Endothelial cell of umbilical vein (primary cell): ENCODE measurements at regions not wholly inside any gene's neighbourhood (a gene's known extent, or its start where the extent isn't known, plus 50 kb on each side); places are given as distances from the start of the nearest gene placed in this dataset.

ENCODE experiments used
- BruUV-seq: library from RNA; stranded (reverse); fragments of 400-500 nt; replicated peaks from 2 replicates; lab custom pipeline; 2021; lab: Mats Ljungman, UMichigan
- CTCF ChIA-PET: fragments of 300-600, 350-600 bp; sonication (Branson Sonifier 250); formaldehyde crosslinking; loops from one replicate; lab custom pipeline; 2021; ENCODE audit warnings: antibody characterized with exemption, inconsistent platforms; lab: Charles Lee
- POLR2A ChIA-PET: fragments of 300-600, 350-600 bp; sonication (Branson Sonifier 250); formaldehyde crosslinking; loops from one replicate; lab custom pipeline; 2021; ENCODE audit warnings: antibody characterized with exemption, inconsistent platforms; lab: Charles Lee
- DNase-seq: peaks from one replicate; pipeline ENCODE4 v3.0.0-alpha.2; 2011; ENCODE audit warnings: low read depth, low spot score
- FAIRE-seq: peaks from 2 replicates; lab custom pipeline; 2011; peaks lifted over from hg19 to GRCh38; lab: Jason Lieb, UNC
- H2AFZ ChIP-seq: 2 replicates; pipeline ENCODE4 v1.6.0; 2012; ENCODE audit warnings: low read depth, low read length, control low read depth, inconsistent platforms
- H3K27ac ChIP-seq: 2 replicates; pipeline ENCODE4 v1.5.1; 2011; ENCODE audit warnings: low read depth, mild to moderate bottlenecking, control low read depth, low read length, moderate library complexity; ENCODE audit not compliant: insufficient read depth
- H3K27me3 ChIP-seq, 2 experiments: 2 replicates each; pipeline versions ENCODE4 v1.6.0 to v1.6.1; 2011; ENCODE audit warnings: low read length in 2 of 2, mixed read lengths in 1 of 2; ENCODE audit not compliant: control insufficient read depth in 2 of 2, insufficient read depth in 2 of 2
- H3K36me3 ChIP-seq, 2 experiments: 2 replicates in 1 of 2; 3 replicates in 1 of 2; pipeline ENCODE4 v1.5.1; 2011; ENCODE audit warnings: low read length in 2 of 2, mild to moderate bottlenecking in 1 of 2, moderate library complexity in 1 of 2; ENCODE audit not compliant: control insufficient read depth in 2 of 2, insufficient read depth in 2 of 2; ENCODE audit errors: extremely low read depth in 1 of 2
- H3K4me1 ChIP-seq: 3 replicates; pipeline ENCODE4 v1.5.1; 2011; ENCODE audit warnings: mild to moderate bottlenecking, low read length; ENCODE audit not compliant: control insufficient read depth, insufficient read depth; ENCODE audit errors: extremely low read depth
- H3K4me2 ChIP-seq: 2 replicates; pipeline ENCODE4 v1.6.1; 2011; ENCODE audit warnings: low read length, control low read depth, mixed read lengths; ENCODE audit not compliant: insufficient read depth
- H3K4me3 ChIP-seq, 3 experiments: fragments of 200-600 bp in 1 of 3; sonication (generic), shearing (Covaris generic) in 1 of 3; replicated peaks in 1 of 3; 2 replicates each; pipeline ENCODE4 v1.5.1; 2011 to 2016; ENCODE audit warnings: control low read depth in 3 of 3, low read length in 3 of 3, mild to moderate bottlenecking in 2 of 3, inconsistent platforms in 1 of 3, low read depth in 1 of 3, moderate library complexity in 1 of 3; ENCODE audit not compliant: insufficient read depth in 1 of 3
- H3K79me2 ChIP-seq: 2 replicates; pipeline ENCODE4 v1.6.0; 2012; ENCODE audit warnings: low read length, inconsistent platforms; ENCODE audit not compliant: control insufficient read depth, insufficient read depth
- H3K9ac ChIP-seq: replicated peaks from 2 replicates; pipeline ENCODE3; 2011; ENCODE audit warnings: low read length, control low read depth; ENCODE audit not compliant: insufficient read depth; ENCODE audit errors: extremely low read depth
- H3K9me1 ChIP-seq: replicated peaks from 3 replicates; pipeline ENCODE4 v1.6.0; 2011; ENCODE audit warnings: mild to moderate bottlenecking, low read length; ENCODE audit not compliant: control insufficient read depth, insufficient read depth; ENCODE audit errors: extremely low read depth
- H3K9me3 ChIP-seq: replicated peaks from 2 replicates; pipeline ENCODE4 v1.5.1; 2012; ENCODE audit warnings: low read length, inconsistent platforms; ENCODE audit not compliant: control insufficient read depth, insufficient read depth
- H4K20me1 ChIP-seq: replicated peaks from 2 replicates; pipeline ENCODE3; 2011; ENCODE audit warnings: mild to moderate bottlenecking, low read length; ENCODE audit not compliant: control insufficient read depth, insufficient read depth; ENCODE audit errors: extremely low read depth
- EZH2 ChIP-seq: IDR thresholded peaks from 2 replicates; pipeline ENCODE4 v1.6.1; 2012; ENCODE audit warnings: borderline replicate concordance, low read depth, mild to moderate bottlenecking, moderate library complexity, low read length, inconsistent platforms; ENCODE audit not compliant: severe bottlenecking
- FOS ChIP-seq: IDR thresholded peaks from 2 replicates; pipeline ENCODE4 v1.6.1; 2011; ENCODE audit warnings: mild to moderate bottlenecking, low read length, moderate library complexity, borderline replicate concordance; ENCODE audit not compliant: insufficient read depth
- GATA2 ChIP-seq: IDR thresholded peaks from 2 replicates; pipeline ENCODE4 v1.7.0; 2011; ENCODE audit warnings: low read depth, mild to moderate bottlenecking, moderate library complexity, mixed read lengths, low read length; ENCODE audit not compliant: insufficient read length, insufficient read depth
- JUN ChIP-seq: IDR thresholded peaks from 2 replicates; pipeline ENCODE4 v1.6.1; 2011; ENCODE audit warnings: borderline replicate concordance, low read depth; ENCODE audit not compliant: insufficient read length, insufficient read depth
- MYC ChIP-seq: IDR thresholded peaks from one replicate; pipeline ENCODE4 v1.6.1; 2011; ENCODE audit warnings: mild to moderate bottlenecking, low read depth, low read length
- POLR2A ChIP-seq: IDR thresholded peaks from 2 replicates; pipeline ENCODE4 v1.6.1; 2012; ENCODE audit warnings: low read depth, mild to moderate bottlenecking, control low read depth, low read length
- POLR2AphosphoS5 ChIP-seq: IDR thresholded peaks from 2 replicates; pipeline ENCODE4 v1.6.1; 2012; ENCODE audit warnings: low read depth, mild to moderate bottlenecking, control low read depth, low read length, moderate library complexity; ENCODE audit not compliant: insufficient read depth
- dilution Hi-C: fragments of 300-500 bp; cut with MboI; formaldehyde crosslinking; loops from one replicate; pipeline ENCODE4 v1.15.0; 2019; ENCODE audit warnings: low sequenced_read_pairs; ENCODE audit not compliant: extremely low pct_ligation_motif_present
- intact Hi-C: fragments of 100-400 bp; cut with micrococcal nuclease; formaldehyde crosslinking; loops from one replicate; pipeline ENCODE4 v1.10.0; 2022
- TF ChIP-seq, protein P1 (sequence below): IDR thresholded peaks from 2 replicates; pipeline ENCODE4 v1.6.1; 2011; ENCODE audit not compliant: insufficient read depth, insufficient read length
- TF ChIP-seq, protein P2 (sequence below), 2 donors: IDR thresholded peaks; 1 replicate in 1 of 2; 2 replicates in 1 of 2; pipeline ENCODE4 v1.5.1; 2011; ENCODE audit warnings: low read length in 2 of 2, mild to moderate bottlenecking in 2 of 2, moderate library complexity in 2 of 2, control low read depth in 1 of 2, inconsistent platforms in 1 of 2, low read depth in 1 of 2; ENCODE audit not compliant: insufficient read depth in 1 of 2; ENCODE audit errors: extremely low read depth in 1 of 2

DNA sequence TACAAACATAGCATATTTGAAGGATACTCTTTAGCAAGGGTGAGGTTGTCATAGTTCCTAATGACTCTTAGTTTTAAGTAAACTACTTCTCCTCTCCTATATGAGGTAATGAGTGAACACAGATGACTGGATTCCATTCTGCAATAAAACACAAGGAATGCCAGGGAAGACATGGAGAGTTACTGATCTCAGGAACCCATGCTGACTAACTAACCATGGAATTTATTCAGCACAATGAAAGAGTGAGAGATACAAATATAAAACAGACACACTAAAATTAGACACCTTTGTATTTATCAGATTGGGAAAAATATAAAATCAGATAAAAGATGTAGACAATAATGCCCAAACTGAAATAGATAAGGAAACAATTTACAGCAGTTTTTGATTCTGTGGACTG is 1525.9 kb upstream of the SLC10A2 start:
- intact Hi-C loops, result no loop called here

DNA sequence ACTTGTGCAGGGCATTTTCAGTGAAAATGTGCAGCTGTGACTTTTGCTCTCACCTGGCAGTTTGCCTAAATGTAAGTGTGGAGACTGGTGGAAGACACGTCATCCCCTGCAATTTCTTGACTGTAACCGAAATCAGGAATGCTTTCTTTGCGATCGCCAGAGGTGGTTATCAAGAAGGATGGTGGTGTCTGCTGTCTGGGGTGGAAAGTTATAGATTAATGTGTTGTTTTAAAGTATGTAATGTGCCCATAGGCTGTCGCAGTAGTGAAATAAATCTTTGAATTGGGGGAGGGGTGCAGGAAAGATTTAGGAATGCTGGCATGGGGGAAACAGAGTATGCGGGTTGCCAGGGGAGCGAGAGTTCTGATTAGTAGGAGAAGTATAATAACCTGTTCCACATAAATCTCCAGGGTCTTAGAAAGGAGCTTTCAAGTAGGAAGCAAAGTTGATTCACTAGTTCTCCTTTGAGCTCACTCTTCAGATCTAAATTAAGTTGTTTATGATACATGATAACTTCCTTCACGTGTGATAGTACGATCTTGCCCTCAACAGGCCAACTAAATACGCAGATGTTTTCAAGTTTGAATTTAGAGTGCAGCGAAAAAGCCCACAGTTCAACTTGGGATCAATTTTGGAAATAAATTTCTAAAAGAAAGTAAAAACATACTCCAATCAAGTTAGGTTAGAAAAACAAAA is 1520.0 kb upstream of the SLC10A2 start:
- FAIRE-seq, result no peak
- Histone ChIP-seq H3K9ac (no peak overlapping the region), H3K4me3 (no peak overlapping the region), H3K27me3 (no peaks in the 10 kb centered on the region), H3K79me2 (no peaks in the 10 kb centered on the region), H4K20me1 (no peaks in the 10 kb centered on the region), H3K27ac (no peak overlapping the region), H3K36me3 (no peaks in the 10 kb centered on the region), H3K9me3 (no peaks in the 10 kb centered on the region), H2AFZ (no peak overlapping the region), H3K9me1 (no peaks in the 10 kb centered on the region), H3K4me1 (no peaks in the 10 kb centered on the region), H3K4me2 (no peak overlapping the region)
- no TSS peak for BruUV-seq
- CTCF ChIA-PET, result interaction anchor here (5.1 kb wide), 1 partner anchor 14 kb away, joined by 25 read pairs; no protein-coding TSS in a partner anchor
- dilution Hi-C loops (no loop called here), intact Hi-C loops (no loop called here)
- TF ChIP-seq POLR2A, result no peak
- TF ChIP-seq, protein P1, sequence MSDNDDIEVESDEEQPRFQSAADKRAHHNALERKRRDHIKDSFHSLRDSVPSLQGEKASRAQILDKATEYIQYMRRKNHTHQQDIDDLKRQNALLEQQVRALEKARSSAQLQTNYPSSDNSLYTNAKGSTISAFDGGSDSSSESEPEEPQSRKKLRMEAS, result no peak
- no peak for TF ChIP-seq EZH2
- TF ChIP-seq, protein P2, sequence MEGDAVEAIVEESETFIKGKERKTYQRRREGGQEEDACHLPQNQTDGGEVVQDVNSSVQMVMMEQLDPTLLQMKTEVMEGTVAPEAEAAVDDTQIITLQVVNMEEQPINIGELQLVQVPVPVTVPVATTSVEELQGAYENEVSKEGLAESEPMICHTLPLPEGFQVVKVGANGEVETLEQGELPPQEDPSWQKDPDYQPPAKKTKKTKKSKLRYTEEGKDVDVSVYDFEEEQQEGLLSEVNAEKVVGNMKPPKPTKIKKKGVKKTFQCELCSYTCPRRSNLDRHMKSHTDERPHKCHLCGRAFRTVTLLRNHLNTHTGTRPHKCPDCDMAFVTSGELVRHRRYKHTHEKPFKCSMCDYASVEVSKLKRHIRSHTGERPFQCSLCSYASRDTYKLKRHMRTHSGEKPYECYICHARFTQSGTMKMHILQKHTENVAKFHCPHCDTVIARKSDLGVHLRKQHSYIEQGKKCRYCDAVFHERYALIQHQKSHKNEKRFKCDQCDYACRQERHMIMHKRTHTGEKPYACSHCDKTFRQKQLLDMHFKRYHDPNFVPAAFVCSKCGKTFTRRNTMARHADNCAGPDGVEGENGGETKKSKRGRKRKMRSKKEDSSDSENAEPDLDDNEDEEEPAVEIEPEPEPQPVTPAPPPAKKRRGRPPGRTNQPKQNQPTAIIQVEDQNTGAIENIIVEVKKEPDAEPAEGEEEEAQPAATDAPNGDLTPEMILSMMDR (IDR thresholded peaks at IDR 0.05; ENCODE audit: extremely low read depth in 1 of 2, insufficient read depth in 1 of 2, low read depth in 1 of 2, low read length in 2 of 2), result no peak
- TF ChIP-seq GATA2, result no peak
- TF ChIP-seq JUN, result no peak
- no peak for TF ChIP-seq MYC
- no peak for TF ChIP-seq FOS
- no peak for TF ChIP-seq POLR2AphosphoS5
- DNase-seq, result peak; percentile 39
- POLR2A ChIA-PET, result no interaction called here

More for the DNA sequence above, 1525.9 kb upstream of the SLC10A2 start:
- Histone ChIP-seq H3K27me3 (no peaks in the 10 kb centered on the region), H3K9me3 (no peaks in the 10 kb centered on the region), H3K4me3 (no peak overlapping the region), H3K9ac (no peak overlapping the region), H3K4me1 (no peaks in the 10 kb centered on the region), H3K79me2 (no peaks in the 10 kb centered on the region), H3K9me1 (no peaks in the 10 kb centered on the region), H3K4me2 (no peak overlapping the region), H2AFZ (no peak overlapping the region), H3K27ac (no peak overlapping the region), H4K20me1 (no peaks in the 10 kb centered on the region), H3K36me3 (no peaks in the 10 kb centered on the region)
- FAIRE-seq (no peak), DNase-seq (peak; percentile 5)
- dilution Hi-C loops, result no loop called here
- POLR2A ChIA-PET, result no interaction called here
- TF ChIP-seq POLR2AphosphoS5 (no peak), EZH2 (no peak), MYC (no peak)
- CTCF ChIA-PET, result no interaction called here
- BruUV-seq, result no TSS peak
